ENCODE measurements at regions not wholly inside any gene's neighbourhood (a gene's known extent, or its start where the extent isn't known, plus 50 kb on each side); places are given as distances from the start of the nearest gene placed in this dataset.

DNA sequence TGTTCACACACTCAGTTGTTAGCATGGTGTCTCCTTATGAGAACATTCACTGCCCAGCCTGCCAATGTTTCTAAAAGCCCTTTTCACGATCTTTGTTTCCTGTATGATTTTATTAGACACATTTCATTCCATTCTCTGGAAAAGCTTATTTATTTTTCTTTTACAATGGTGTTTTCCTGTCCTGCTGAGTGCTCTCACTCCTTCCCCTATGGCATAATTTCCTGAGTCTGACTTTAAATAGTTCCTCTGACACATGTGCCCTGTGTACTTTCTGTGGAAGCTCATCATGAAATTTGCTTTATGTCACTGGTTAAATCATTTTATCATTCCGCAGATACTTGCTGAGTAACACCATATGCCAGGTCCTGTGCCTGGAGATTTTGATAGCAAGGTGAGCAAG, 612.0 kb downstream of the FLRT2 start:
- H3K23ac ChIP-seq (ENCODE audit: low read depth, low read length) = no peak overlapping the region
- no peak overlapping the region for H4K8ac ChIP-seq (ENCODE audit: low read depth in 2 of 2, low read length in 2 of 2)
- no peak overlapping the region for H2BK15ac ChIP-seq (ENCODE audit: low read depth, low read length)
- H2BK5ac ChIP-seq (ENCODE audit: low read depth, low read length, poor library complexity, severe bottlenecking) = no peak overlapping the region
- no peak overlapping the region for H3K56ac ChIP-seq (ENCODE audit: extremely low read depth, insufficient read depth, low read length)
- no peak overlapping the region for H3K9ac ChIP-seq (ENCODE audit: low read depth, low read length)
- ChIA-PET POLR2A (ENCODE audit: unreplicated experiment) (no interaction called here), CTCF (interaction anchor here (1.1 kb wide), 1 partner anchor 12 kb away, joined by 3 read pairs; no protein-coding TSS in a partner anchor)
- H2BK120ac ChIP-seq (ENCODE audit: low read depth, low read length) = no peak overlapping the region
- TF ChIP-seq CHD1 (IDR thresholded peaks at IDR 0.05; ENCODE audit: low read depth, low read length) = no peak
- TF ChIP-seq CEBPB (IDR thresholded peaks at IDR 0.05; ENCODE audit: low read depth, low read length) = no peak
- TF ChIP-seq POLR2A (IDR thresholded peaks at IDR 0.05; ENCODE audit: low read depth, low read length) = no peak
- TF ChIP-seq MAFK (IDR thresholded peaks at IDR 0.05; ENCODE audit: low read depth, low read length) = no peak
- no peak for TF ChIP-seq MXI1 (IDR thresholded peaks at IDR 0.05; ENCODE audit: borderline replicate concordance, low read depth, low read length)
- TF ChIP-seq ELK1 (IDR thresholded peaks at IDR 0.05; ENCODE audit: borderline replicate concordance, low read depth, low read length) = no peak
- no peak for TF ChIP-seq RCOR1 (IDR thresholded peaks at IDR 0.05; ENCODE audit: insufficient replicate concordance, low read length)
- no peak for TF ChIP-seq SMC3 (IDR thresholded peaks at IDR 0.05; ENCODE audit: low read depth, low read length)
- TF ChIP-seq MAZ (IDR thresholded peaks at IDR 0.05; ENCODE audit: borderline replicate concordance, low read depth, low read length) = no peak
- TF ChIP-seq, protein P1, sequence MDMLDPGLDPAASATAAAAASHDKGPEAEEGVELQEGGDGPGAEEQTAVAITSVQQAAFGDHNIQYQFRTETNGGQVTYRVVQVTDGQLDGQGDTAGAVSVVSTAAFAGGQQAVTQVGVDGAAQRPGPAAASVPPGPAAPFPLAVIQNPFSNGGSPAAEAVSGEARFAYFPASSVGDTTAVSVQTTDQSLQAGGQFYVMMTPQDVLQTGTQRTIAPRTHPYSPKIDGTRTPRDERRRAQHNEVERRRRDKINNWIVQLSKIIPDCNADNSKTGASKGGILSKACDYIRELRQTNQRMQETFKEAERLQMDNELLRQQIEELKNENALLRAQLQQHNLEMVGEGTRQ (IDR thresholded peaks at IDR 0.05; ENCODE audit: low read depth, low read length) = no peak
- no peak for TF ChIP-seq RFX5 (IDR thresholded peaks at IDR 0.05; ENCODE audit: low read depth, low read length)
- TF ChIP-seq BHLHE40 (IDR thresholded peaks at IDR 0.05; ENCODE audit: low read depth, low read length) = no peak
- no peak for TF ChIP-seq FOS (IDR thresholded peaks at IDR 0.05; ENCODE audit: low read depth, low read length)
- no peak for TF ChIP-seq NFE2L2 (IDR thresholded peaks at IDR 0.05; ENCODE audit: low read depth, low read length)
- TF ChIP-seq RAD21 (IDR thresholded peaks at IDR 0.05; ENCODE audit: low read length) = no peak
- TF ChIP-seq, protein P2, sequence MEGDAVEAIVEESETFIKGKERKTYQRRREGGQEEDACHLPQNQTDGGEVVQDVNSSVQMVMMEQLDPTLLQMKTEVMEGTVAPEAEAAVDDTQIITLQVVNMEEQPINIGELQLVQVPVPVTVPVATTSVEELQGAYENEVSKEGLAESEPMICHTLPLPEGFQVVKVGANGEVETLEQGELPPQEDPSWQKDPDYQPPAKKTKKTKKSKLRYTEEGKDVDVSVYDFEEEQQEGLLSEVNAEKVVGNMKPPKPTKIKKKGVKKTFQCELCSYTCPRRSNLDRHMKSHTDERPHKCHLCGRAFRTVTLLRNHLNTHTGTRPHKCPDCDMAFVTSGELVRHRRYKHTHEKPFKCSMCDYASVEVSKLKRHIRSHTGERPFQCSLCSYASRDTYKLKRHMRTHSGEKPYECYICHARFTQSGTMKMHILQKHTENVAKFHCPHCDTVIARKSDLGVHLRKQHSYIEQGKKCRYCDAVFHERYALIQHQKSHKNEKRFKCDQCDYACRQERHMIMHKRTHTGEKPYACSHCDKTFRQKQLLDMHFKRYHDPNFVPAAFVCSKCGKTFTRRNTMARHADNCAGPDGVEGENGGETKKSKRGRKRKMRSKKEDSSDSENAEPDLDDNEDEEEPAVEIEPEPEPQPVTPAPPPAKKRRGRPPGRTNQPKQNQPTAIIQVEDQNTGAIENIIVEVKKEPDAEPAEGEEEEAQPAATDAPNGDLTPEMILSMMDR (conservative IDR thresholded peaks at IDR 0.05; ENCODE audit: low read depth, low read length) = no peak
- no peaks in the 10 kb centered on the region for H3K36me3 ChIP-seq (ENCODE audit: control insufficient read depth, insufficient read depth, low read length)
- H3K4me3 ChIP-seq (ENCODE audit: insufficient read depth, low read depth, low read length) = no peak overlapping the region
- H3K4me2 ChIP-seq (ENCODE audit: low read depth, low read length) = no peak overlapping the region
- intact Hi-C loops (cut with micrococcal nuclease) = no loop called here
- no peaks in the 10 kb centered on the region for H3K27me3 ChIP-seq (ENCODE audit: control insufficient read depth, insufficient read depth, low read length)
- H3K18ac ChIP-seq (ENCODE audit: low read depth, low read length) = no peak overlapping the region
- H4K5ac ChIP-seq (ENCODE audit: low read depth, low read length) = no peak overlapping the region
- H2AK9ac ChIP-seq (replicated peaks; ENCODE audit: low read depth, low read length, poor library complexity) = no peak overlapping the region
- H4K91ac ChIP-seq (ENCODE audit: insufficient read depth, low read depth, low read length) = no peak overlapping the region
- H3K9me1 ChIP-seq (ENCODE audit: insufficient read depth, low read length) = no peaks in the 10 kb centered on the region
- no TSS peak for BruUV-seq (replicated peaks)
- no CpG with 5 or more reads among the region's 2 CpGs for WGBS, 2 experiments (ENCODE audit: extremely low coverage in 2 of 2, insufficient read length in 1 of 2)
- no peak overlapping the region for H3K4ac ChIP-seq (ENCODE audit: low read depth, low read length)
- H3K4me1 ChIP-seq (ENCODE audit: control insufficient read depth, insufficient read depth, low read length) = no peaks in the 10 kb centered on the region
- H2AFZ ChIP-seq (replicated peaks; ENCODE audit: low read length, poor library complexity) = no peak overlapping the region
- dilution Hi-C loops (cut with HindIII; ENCODE audit: low sequenced_read_pairs, unreplicated experiment) = no loop called here
- H2AK5ac ChIP-seq (ENCODE audit: low read depth, low read length) = no peak overlapping the region
- ATAC-seq (ENCODE audit: low read depth) (no peak), DNase-seq (no peak)
- H3K9me3 ChIP-seq (ENCODE audit: control insufficient read depth, insufficient read depth, low read length) = no peaks in the 10 kb centered on the region
- H3K79me1 ChIP-seq (ENCODE audit: low read depth in 1 of 2, low read length in 2 of 2) = no peaks in the 10 kb centered on the region
- no peak overlapping the region for H3K27ac ChIP-seq (ENCODE audit: insufficient read depth, low read length)
- no peaks in the 10 kb centered on the region for H4K20me1 ChIP-seq (ENCODE audit: insufficient read depth, low read length)
- H3K14ac ChIP-seq (replicated peaks; ENCODE audit: low read depth, low read length) = no peak overlapping the region
- in situ Hi-C loops (cut with MboI; ENCODE audit: low sequenced_read_pairs) = no loop called here
- no peak overlapping the region for H2BK20ac ChIP-seq (ENCODE audit: low read depth, low read length)

Data from IMR-90 (cell line).